K562 (cell line): ENCODE measurements at regions not wholly inside any gene's neighbourhood (a gene's known extent, or its start where the extent isn't known, plus 50 kb on each side); places are given as distances from the start of the nearest gene placed in this dataset.

Source experiments
- CHD2 ChIP-seq: IDR thresholded peaks from 2 replicates; pipeline ENCODE4 v1.6.1; 2011; ENCODE audit warnings: low read depth, low read length
- ETV1 ChIP-seq: fragments of 450-650 bp; conservative IDR thresholded peaks from 2 replicates; pipeline ENCODE4 v1.6.1; 2016; ENCODE audit warnings: missing genetic modification characterization, control low read depth, low read depth, missing compliant biosample characterization
- RAD51 ChIP-seq: fragments of 450-650 bp; IDR thresholded peaks from 2 replicates; pipeline ENCODE4 v1.7.1; 2016; ENCODE audit warnings: low read depth, mild to moderate bottlenecking, borderline replicate concordance
- RCOR1 ChIP-seq, 2 experiments: IDR thresholded peaks; 2 replicates each; pipeline ENCODE4 v1.6.1; 2012; ENCODE audit warnings: low read depth in 2 of 2, low read length in 2 of 2, borderline replicate concordance in 1 of 2, improper control_type of control experiment in 1 of 2
- ZC3H8 ChIP-seq: fragments of 450-650 bp; IDR thresholded peaks from 2 replicates; pipeline ENCODE4 v1.6.1; 2017
- ZFP36 ChIP-seq: fragments of 150-350 bp; IDR thresholded peaks from 2 replicates; pipeline ENCODE4 v1.6.1; 2018; ENCODE audit warnings: low read length, low read depth; ENCODE audit not compliant: partially characterized antibody
- ZFX ChIP-seq: sonication (generic); formaldehyde crosslinking; IDR thresholded peaks from 2 replicates; pipeline ENCODE4 v1.8.0; 2022; ENCODE audit warnings: mild to moderate bottlenecking, missing genetic modification reagents, moderate library complexity
- ZNF274 ChIP-seq: IDR thresholded peaks from 2 replicates; pipeline ENCODE4 v1.6.1; 2011; ENCODE audit warnings: low read depth, mild to moderate bottlenecking, low read length, moderate library complexity, borderline replicate concordance
- TF ChIP-seq, protein P1 (sequence below): IDR thresholded peaks from 3 replicates; pipeline ENCODE4 v1.6.1; 2011; ENCODE audit warnings: borderline replicate concordance, mild to moderate bottlenecking, moderate library complexity; ENCODE audit not compliant: insufficient read length; ENCODE audit errors: extremely low read depth
- TF ChIP-seq, protein P2 (sequence below): fragments of 250-450 bp; sonication (Bioruptor Pico); IDR thresholded peaks from 2 replicates; pipeline ENCODE4 v1.5.0; 2020; ENCODE audit warnings: mild to moderate bottlenecking
- TF ChIP-seq, protein P3 (sequence below), 3 experiments: IDR thresholded peaks in 2 of 3; conservative IDR thresholded peaks in 1 of 3; 2 replicates each; pipeline ENCODE4 v1.5.1; 2011 to 2012; ENCODE audit warnings: low read length in 3 of 3, mild to moderate bottlenecking in 3 of 3, control low read depth in 2 of 3, improper control_type of control experiment in 1 of 3, inconsistent platforms in 1 of 3, low read depth in 1 of 3, mixed read lengths in 1 of 3, moderate library complexity in 1 of 3; ENCODE audit not compliant: insufficient read depth in 2 of 3
- TF ChIP-seq, protein P4 (sequence below), 2 experiments: IDR thresholded peaks in 1 of 2; conservative IDR thresholded peaks in 1 of 2; 2 replicates each; pipeline ENCODE4 v1.6.1; 2016; ENCODE audit warnings: low read depth in 2 of 2, mild to moderate bottlenecking in 1 of 2, missing compliant biosample characterization in 1 of 2, missing genetic modification characterization in 1 of 2, moderate library complexity in 1 of 2
- TF ChIP-seq, protein P5 (sequence below): sonication (generic); formaldehyde crosslinking; IDR thresholded peaks from 2 replicates; pipeline ENCODE4 v1.8.1; 2023; ENCODE audit warnings: mild to moderate bottlenecking, missing genetic modification reagents

DNA sequence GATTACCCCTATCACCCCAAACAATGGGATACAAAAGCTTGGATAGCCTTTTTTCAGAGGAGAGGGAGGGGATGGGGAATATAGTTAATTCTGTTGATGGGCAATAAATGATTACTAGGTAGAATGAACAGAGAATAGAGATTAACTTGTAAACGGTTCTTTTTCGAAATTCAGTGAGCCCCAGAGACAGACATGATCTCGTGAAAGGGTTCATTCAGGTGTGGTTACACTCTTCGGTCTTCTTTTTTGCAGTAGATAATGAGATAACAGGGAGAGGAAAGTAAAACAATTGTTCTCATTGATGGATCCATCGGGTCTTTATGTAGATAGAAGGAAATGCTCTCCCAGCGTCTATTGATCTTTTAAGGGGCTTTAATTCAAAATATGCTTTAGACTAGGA is 69.3 kb upstream of the RASSF8 start:
- TF ChIP-seq, protein P1, sequence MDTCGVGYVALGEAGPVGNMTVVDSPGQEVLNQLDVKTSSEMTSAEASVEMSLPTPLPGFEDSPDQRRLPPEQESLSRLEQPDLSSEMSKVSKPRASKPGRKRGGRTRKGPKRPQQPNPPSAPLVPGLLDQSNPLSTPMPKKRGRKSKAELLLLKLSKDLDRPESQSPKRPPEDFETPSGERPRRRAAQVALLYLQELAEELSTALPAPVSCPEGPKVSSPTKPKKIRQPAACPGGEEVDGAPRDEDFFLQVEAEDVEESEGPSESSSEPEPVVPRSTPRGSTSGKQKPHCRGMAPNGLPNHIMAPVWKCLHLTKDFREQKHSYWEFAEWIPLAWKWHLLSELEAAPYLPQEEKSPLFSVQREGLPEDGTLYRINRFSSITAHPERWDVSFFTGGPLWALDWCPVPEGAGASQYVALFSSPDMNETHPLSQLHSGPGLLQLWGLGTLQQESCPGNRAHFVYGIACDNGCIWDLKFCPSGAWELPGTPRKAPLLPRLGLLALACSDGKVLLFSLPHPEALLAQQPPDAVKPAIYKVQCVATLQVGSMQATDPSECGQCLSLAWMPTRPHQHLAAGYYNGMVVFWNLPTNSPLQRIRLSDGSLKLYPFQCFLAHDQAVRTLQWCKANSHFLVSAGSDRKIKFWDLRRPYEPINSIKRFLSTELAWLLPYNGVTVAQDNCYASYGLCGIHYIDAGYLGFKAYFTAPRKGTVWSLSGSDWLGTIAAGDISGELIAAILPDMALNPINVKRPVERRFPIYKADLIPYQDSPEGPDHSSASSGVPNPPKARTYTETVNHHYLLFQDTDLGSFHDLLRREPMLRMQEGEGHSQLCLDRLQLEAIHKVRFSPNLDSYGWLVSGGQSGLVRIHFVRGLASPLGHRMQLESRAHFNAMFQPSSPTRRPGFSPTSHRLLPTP: no peak
- no peak for TF ChIP-seq RAD51
- TF ChIP-seq RCOR1 (IDR thresholded peaks at IDR 0.05; ENCODE audit: borderline replicate concordance in 1 of 2, low read depth in 2 of 2, low read length in 2 of 2): no peak
- TF ChIP-seq ZFX (CRISPR knock-in tag): no peak
- TF ChIP-seq, protein P2, sequence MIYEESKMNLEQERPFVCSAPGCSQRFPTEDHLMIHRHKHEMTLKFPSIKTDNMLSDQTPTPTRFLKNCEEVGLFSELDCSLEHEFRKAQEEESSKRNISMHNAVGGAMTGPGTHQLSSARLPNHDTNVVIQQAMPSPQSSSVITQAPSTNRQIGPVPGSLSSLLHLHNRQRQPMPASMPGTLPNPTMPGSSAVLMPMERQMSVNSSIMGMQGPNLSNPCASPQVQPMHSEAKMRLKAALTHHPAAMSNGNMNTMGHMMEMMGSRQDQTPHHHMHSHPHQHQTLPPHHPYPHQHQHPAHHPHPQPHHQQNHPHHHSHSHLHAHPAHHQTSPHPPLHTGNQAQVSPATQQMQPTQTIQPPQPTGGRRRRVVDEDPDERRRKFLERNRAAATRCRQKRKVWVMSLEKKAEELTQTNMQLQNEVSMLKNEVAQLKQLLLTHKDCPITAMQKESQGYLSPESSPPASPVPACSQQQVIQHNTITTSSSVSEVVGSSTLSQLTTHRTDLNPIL (CRISPR knock-in tag): no peak
- no peak for TF ChIP-seq ETV1
- TF ChIP-seq, protein P3, sequence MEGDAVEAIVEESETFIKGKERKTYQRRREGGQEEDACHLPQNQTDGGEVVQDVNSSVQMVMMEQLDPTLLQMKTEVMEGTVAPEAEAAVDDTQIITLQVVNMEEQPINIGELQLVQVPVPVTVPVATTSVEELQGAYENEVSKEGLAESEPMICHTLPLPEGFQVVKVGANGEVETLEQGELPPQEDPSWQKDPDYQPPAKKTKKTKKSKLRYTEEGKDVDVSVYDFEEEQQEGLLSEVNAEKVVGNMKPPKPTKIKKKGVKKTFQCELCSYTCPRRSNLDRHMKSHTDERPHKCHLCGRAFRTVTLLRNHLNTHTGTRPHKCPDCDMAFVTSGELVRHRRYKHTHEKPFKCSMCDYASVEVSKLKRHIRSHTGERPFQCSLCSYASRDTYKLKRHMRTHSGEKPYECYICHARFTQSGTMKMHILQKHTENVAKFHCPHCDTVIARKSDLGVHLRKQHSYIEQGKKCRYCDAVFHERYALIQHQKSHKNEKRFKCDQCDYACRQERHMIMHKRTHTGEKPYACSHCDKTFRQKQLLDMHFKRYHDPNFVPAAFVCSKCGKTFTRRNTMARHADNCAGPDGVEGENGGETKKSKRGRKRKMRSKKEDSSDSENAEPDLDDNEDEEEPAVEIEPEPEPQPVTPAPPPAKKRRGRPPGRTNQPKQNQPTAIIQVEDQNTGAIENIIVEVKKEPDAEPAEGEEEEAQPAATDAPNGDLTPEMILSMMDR (IDR thresholded peaks at IDR 0.05 in 2 of 3, conservative IDR thresholded peaks at IDR 0.05 in 1 of 3; ENCODE audit: insufficient read depth in 2 of 3, low read depth in 1 of 3, low read length in 3 of 3): no peak
- TF ChIP-seq CHD2: no peak
- TF ChIP-seq, protein P4, sequence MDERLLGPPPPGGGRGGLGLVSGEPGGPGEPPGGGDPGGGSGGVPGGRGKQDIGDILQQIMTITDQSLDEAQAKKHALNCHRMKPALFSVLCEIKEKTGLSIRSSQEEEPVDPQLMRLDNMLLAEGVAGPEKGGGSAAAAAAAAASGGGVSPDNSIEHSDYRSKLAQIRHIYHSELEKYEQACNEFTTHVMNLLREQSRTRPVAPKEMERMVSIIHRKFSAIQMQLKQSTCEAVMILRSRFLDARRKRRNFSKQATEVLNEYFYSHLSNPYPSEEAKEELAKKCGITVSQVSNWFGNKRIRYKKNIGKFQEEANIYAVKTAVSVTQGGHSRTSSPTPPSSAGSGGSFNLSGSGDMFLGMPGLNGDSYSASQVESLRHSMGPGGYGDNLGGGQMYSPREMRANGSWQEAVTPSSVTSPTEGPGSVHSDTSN (CRISPR knock-in tag; IDR thresholded peaks at IDR 0.05; ENCODE audit: low read depth): no peak
- TF ChIP-seq, protein P4 (tag; conservative IDR thresholded peaks at IDR 0.05; ENCODE audit: low read depth): no peak
- TF ChIP-seq ZNF274: no peak
- TF ChIP-seq ZFP36: no peak
- TF ChIP-seq, protein P5, sequence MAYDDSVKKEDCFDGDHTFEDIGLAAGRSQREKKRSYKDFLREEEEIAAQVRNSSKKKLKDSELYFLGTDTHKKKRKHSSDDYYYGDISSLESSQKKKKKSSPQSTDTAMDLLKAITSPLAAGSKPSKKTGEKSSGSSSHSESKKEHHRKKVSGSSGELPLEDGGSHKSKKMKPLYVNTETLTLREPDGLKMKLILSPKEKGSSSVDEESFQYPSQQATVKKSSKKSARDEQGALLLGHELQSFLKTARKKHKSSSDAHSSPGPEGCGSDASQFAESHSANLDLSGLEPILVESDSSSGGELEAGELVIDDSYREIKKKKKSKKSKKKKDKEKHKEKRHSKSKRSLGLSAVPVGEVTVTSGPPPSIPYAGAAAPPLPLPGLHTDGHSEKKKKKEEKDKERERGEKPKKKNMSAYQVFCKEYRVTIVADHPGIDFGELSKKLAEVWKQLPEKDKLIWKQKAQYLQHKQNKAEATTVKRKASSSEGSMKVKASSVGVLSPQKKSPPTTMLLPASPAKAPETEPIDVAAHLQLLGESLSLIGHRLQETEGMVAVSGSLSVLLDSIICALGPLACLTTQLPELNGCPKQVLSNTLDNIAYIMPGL (CRISPR knock-in tag): no peak
- no peak for TF ChIP-seq ZC3H8
